22Rv1 (cell line): ENCODE measurements at regions not wholly inside any gene's neighbourhood (a gene's known extent, or its start where the extent isn't known, plus 50 kb on each side); places are given as distances from the start of the nearest gene placed in this dataset.

Experiments
- CTCF ChIP-seq: fragments of 450-650 bp; IDR thresholded peaks from 2 replicates; pipeline ENCODE4 v1.5.1; 2017; ENCODE audit warnings: mild to moderate bottlenecking
- ZFX ChIP-seq: fragments of 450-650 bp; IDR thresholded peaks from 2 replicates; pipeline ENCODE4 v1.6.1; 2017; ENCODE audit warnings: antibody characterized with exemption, borderline replicate concordance

GRCh38 chr1:101522486-101522885 is 285.7 kb downstream of the S1PR1 start:
- TF ChIP-seq CTCF (no peak), ZFX (no peak)
